GM23338 (cell line): ENCODE measurements at regions not wholly inside any gene's neighbourhood (a gene's known extent, or its start where the extent isn't known, plus 50 kb on each side); places are given as distances from the start of the nearest gene placed in this dataset.

Experiments used
- ATAC-seq: fragments of 200-7000 bp; cut with Tn5 transposase; 3 replicates; pipeline ENCODE4 v1.9.1; 2020
- DNase-seq: peaks from one replicate; pipeline ENCODE4 v3.0.0-alpha.2; 2015; ENCODE audit warnings: low spot score
- H2AFZ ChIP-seq: fragments of 200-600 bp; sonication (generic); 2 replicates; pipeline ENCODE4 v1.8.0; 2016; ENCODE audit warnings: antibody characterized with exemption, mild to moderate bottlenecking, moderate library complexity
- H3F3A ChIP-seq: fragments of 200-600 bp; sonication (generic); replicated peaks from 2 replicates; pipeline ENCODE4 v1.8.0; 2017; ENCODE audit warnings: antibody characterized with exemption, mixed run types, low read depth
- H3K27ac ChIP-seq: fragments of 200-600 bp; sonication (generic); 2 replicates; pipeline ENCODE4 v1.6.1; 2016; ENCODE audit warnings: low read depth
- H3K27me3 ChIP-seq: fragments of 200-600 bp; sonication (generic); 2 replicates; pipeline ENCODE4 v1.8.0; 2016; ENCODE audit warnings: mild to moderate bottlenecking, mixed run types, moderate library complexity; ENCODE audit not compliant: insufficient read depth
- H3K36me3 ChIP-seq: fragments of 200-600 bp; sonication (generic); 2 replicates; pipeline ENCODE4 v1.8.0; 2016; ENCODE audit warnings: mild to moderate bottlenecking; ENCODE audit not compliant: insufficient read depth
- H3K4me1 ChIP-seq: fragments of 200-600 bp; sonication (generic); 2 replicates; pipeline ENCODE4 v1.8.0; 2016; ENCODE audit warnings: mild to moderate bottlenecking, moderate library complexity; ENCODE audit not compliant: insufficient read depth
- H3K4me2 ChIP-seq: fragments of 200-600 bp; sonication (generic); 2 replicates; pipeline ENCODE4 v1.7.1; 2017; ENCODE audit warnings: mixed run types
- H3K4me3 ChIP-seq: fragments of 200-600 bp; sonication (generic); 2 replicates; pipeline ENCODE4 v1.6.1; 2016; ENCODE audit warnings: mixed run types
- H3K79me2 ChIP-seq: fragments of 200-600 bp; sonication (generic); replicated peaks from 2 replicates; pipeline ENCODE4 v1.8.0; 2017; ENCODE audit warnings: mild to moderate bottlenecking; ENCODE audit not compliant: insufficient read depth
- H3K9me2 ChIP-seq: fragments of 200-600 bp; sonication (generic); 2 replicates; pipeline ENCODE4 v1.8.0; 2017; ENCODE audit not compliant: insufficient read depth
- H4K20me1 ChIP-seq: fragments of 200-600 bp; sonication (generic); replicated peaks from 2 replicates; pipeline ENCODE4 v1.8.0; 2017; ENCODE audit warnings: mild to moderate bottlenecking; ENCODE audit not compliant: insufficient read depth
- H3K27ac Mint-ChIP-seq: 2 replicates; pipeline ENCODE4 v1.8.0; 2020; ENCODE audit warnings: inconsistent platforms, mild to moderate bottlenecking, moderate library complexity, mixed read lengths
- H3K27me3 Mint-ChIP-seq: 3 replicates; pipeline ENCODE4 v1.8.0; 2022; ENCODE audit warnings: low read depth, mild to moderate bottlenecking, moderate library complexity, mixed read lengths, inconsistent platforms; ENCODE audit not compliant: insufficient read depth, poor library complexity
- H3K36me3 Mint-ChIP-seq: 3 replicates; pipeline ENCODE4 v1.8.0; 2021; ENCODE audit warnings: low read depth, mild to moderate bottlenecking, inconsistent platforms, moderate library complexity, mixed read lengths
- H3K4me1 Mint-ChIP-seq: 3 replicates; pipeline ENCODE4 v1.8.0; 2020; ENCODE audit warnings: mild to moderate bottlenecking, inconsistent platforms, mixed read lengths
- H3K4me3 Mint-ChIP-seq: 3 replicates; pipeline ENCODE4 v1.8.0; 2021; ENCODE audit warnings: moderate library complexity, mild to moderate bottlenecking, inconsistent platforms, mixed read lengths
- H3K9me3 Mint-ChIP-seq: 3 replicates; pipeline ENCODE4 v1.8.0; 2020; ENCODE audit warnings: moderate library complexity, mild to moderate bottlenecking, inconsistent platforms, mixed read lengths
- CREB1 ChIP-seq: fragments of 250-450 bp; sonication (Bioruptor Pico); IDR thresholded peaks from 2 replicates; pipeline ENCODE4 v1.5.0; 2020; ENCODE audit warnings: low read depth, mild to moderate bottlenecking, moderate library complexity
- EZH2 ChIP-seq: fragments of 200-600 bp; sonication (generic); IDR thresholded peaks from one replicate; pipeline ENCODE4 v1.8.0; 2017; ENCODE audit warnings: antibody characterized with exemption, mild to moderate bottlenecking, low read depth; ENCODE audit not compliant: unreplicated experiment
- EZH2phosphoT487 ChIP-seq: fragments of 200-600 bp; sonication (generic); IDR thresholded peaks from one replicate; pipeline ENCODE4 v1.8.1; 2018; ENCODE audit warnings: antibody characterized with exemption; ENCODE audit not compliant: unreplicated experiment
- JUNB ChIP-seq: IDR thresholded peaks from one replicate; pipeline ENCODE4 v1.6.1; 2016; ENCODE audit warnings: antibody characterized with exemption; ENCODE audit not compliant: unreplicated experiment
- NANOG ChIP-seq: IDR thresholded peaks from 2 replicates; pipeline ENCODE4 v1.6.1; 2016; ENCODE audit warnings: antibody characterized with exemption, borderline replicate concordance
- POLR2AphosphoS5 ChIP-seq: IDR thresholded peaks from 2 replicates; pipeline ENCODE4 v1.6.1; 2016; ENCODE audit warnings: antibody characterized with exemption, low read depth
- REST ChIP-seq: IDR thresholded peaks from one replicate; pipeline ENCODE4 v1.6.1; 2018; ENCODE audit warnings: antibody characterized with exemption; ENCODE audit not compliant: unreplicated experiment
- STAT1 ChIP-seq: IDR thresholded peaks from one replicate; pipeline ENCODE4 v1.6.1; 2016; ENCODE audit warnings: antibody characterized with exemption; ENCODE audit not compliant: unreplicated experiment
- ZNF331 ChIP-seq: fragments of 250-450 bp; sonication (Bioruptor Pico); IDR thresholded peaks from 2 replicates; pipeline ENCODE4 v1.5.0; 2020; ENCODE audit warnings: low read depth, mild to moderate bottlenecking, moderate library complexity
- TF ChIP-seq, protein P1 (sequence below): fragments of 250-450 bp; sonication (Bioruptor Pico); IDR thresholded peaks from 2 replicates; pipeline ENCODE4 v1.5.0; 2020; ENCODE audit warnings: mild to moderate bottlenecking, moderate library complexity
- TF ChIP-seq, protein P2 (sequence below): IDR thresholded peaks from 2 replicates; pipeline ENCODE4 v1.6.1; 2016; ENCODE audit warnings: antibody characterized with exemption

DNA sequence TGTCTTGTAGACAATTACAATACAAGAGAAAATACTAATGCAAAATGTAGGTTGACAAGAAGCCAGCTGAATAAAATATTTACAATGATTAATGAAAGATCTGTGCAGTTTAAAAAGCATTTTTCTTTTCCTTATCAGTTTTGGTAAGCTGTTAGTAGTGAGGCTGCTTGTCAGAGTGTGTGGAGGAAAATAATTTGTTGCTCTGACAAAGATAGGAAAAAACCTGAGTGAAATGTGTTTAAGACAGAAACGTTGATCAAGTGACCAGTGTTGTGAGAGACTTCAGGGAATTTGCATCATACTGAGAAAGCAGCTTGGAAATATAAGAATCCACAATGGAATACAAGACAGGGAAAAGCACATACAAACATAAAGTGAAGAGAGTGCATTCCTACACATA, 360.3 kb upstream of the CDH18 start (continued):
- TF ChIP-seq JUNB: no peak
- TF ChIP-seq ZNF331 (CRISPR knock-in tag): no peak
- TF ChIP-seq EZH2: no peak
- no peak for TF ChIP-seq POLR2AphosphoS5
- no peak for TF ChIP-seq REST
- no peak for TF ChIP-seq CREB1 (CRISPR knock-in tag)

DNA sequence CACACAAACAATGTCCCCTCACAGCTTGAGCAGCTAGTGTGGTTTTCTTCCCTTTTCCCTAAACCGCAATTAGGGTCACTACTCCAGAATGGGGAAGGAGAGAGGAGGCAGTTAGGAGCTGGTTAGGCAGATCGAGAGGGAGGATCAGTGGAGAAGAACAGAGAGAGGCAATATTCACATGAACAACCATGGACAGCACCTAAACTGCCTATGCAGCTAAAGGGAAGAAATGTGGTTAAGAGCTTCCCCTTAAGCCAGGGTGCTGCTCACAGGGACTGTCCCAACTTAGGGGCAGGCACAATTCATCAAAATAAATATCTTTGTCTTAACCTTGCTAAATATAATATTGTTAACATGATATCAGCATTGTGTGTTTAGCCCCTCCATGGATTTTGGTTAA, 359.3 kb upstream of the CDH18 start:
- Histone ChIP-seq H3K79me2 (no peaks in the 10 kb centered on the region), H3K4me2 (no peak overlapping the region), H3K27ac (no peak overlapping the region), H2AFZ (no peak overlapping the region), H3K4me3 (no peak overlapping the region), H4K20me1 (no peaks in the 10 kb centered on the region), H3K4me1 (no peaks in the 10 kb centered on the region), H3K36me3 (peaks cover 6% of the 10 kb centered on the region; the same call in 1 of the 2 replicates), H3F3A (no peaks in the 10 kb centered on the region), H3K9me2 (peaks cover 9% of the 10 kb centered on the region), H3K27me3 (no peaks in the 10 kb centered on the region)
- no peak for ATAC-seq
- H3K4me3 Mint-ChIP-seq: no peak overlapping the region
- no peak overlapping the region for H3K27ac Mint-ChIP-seq
- no peak for TF ChIP-seq NANOG
- TF ChIP-seq, protein P1, sequence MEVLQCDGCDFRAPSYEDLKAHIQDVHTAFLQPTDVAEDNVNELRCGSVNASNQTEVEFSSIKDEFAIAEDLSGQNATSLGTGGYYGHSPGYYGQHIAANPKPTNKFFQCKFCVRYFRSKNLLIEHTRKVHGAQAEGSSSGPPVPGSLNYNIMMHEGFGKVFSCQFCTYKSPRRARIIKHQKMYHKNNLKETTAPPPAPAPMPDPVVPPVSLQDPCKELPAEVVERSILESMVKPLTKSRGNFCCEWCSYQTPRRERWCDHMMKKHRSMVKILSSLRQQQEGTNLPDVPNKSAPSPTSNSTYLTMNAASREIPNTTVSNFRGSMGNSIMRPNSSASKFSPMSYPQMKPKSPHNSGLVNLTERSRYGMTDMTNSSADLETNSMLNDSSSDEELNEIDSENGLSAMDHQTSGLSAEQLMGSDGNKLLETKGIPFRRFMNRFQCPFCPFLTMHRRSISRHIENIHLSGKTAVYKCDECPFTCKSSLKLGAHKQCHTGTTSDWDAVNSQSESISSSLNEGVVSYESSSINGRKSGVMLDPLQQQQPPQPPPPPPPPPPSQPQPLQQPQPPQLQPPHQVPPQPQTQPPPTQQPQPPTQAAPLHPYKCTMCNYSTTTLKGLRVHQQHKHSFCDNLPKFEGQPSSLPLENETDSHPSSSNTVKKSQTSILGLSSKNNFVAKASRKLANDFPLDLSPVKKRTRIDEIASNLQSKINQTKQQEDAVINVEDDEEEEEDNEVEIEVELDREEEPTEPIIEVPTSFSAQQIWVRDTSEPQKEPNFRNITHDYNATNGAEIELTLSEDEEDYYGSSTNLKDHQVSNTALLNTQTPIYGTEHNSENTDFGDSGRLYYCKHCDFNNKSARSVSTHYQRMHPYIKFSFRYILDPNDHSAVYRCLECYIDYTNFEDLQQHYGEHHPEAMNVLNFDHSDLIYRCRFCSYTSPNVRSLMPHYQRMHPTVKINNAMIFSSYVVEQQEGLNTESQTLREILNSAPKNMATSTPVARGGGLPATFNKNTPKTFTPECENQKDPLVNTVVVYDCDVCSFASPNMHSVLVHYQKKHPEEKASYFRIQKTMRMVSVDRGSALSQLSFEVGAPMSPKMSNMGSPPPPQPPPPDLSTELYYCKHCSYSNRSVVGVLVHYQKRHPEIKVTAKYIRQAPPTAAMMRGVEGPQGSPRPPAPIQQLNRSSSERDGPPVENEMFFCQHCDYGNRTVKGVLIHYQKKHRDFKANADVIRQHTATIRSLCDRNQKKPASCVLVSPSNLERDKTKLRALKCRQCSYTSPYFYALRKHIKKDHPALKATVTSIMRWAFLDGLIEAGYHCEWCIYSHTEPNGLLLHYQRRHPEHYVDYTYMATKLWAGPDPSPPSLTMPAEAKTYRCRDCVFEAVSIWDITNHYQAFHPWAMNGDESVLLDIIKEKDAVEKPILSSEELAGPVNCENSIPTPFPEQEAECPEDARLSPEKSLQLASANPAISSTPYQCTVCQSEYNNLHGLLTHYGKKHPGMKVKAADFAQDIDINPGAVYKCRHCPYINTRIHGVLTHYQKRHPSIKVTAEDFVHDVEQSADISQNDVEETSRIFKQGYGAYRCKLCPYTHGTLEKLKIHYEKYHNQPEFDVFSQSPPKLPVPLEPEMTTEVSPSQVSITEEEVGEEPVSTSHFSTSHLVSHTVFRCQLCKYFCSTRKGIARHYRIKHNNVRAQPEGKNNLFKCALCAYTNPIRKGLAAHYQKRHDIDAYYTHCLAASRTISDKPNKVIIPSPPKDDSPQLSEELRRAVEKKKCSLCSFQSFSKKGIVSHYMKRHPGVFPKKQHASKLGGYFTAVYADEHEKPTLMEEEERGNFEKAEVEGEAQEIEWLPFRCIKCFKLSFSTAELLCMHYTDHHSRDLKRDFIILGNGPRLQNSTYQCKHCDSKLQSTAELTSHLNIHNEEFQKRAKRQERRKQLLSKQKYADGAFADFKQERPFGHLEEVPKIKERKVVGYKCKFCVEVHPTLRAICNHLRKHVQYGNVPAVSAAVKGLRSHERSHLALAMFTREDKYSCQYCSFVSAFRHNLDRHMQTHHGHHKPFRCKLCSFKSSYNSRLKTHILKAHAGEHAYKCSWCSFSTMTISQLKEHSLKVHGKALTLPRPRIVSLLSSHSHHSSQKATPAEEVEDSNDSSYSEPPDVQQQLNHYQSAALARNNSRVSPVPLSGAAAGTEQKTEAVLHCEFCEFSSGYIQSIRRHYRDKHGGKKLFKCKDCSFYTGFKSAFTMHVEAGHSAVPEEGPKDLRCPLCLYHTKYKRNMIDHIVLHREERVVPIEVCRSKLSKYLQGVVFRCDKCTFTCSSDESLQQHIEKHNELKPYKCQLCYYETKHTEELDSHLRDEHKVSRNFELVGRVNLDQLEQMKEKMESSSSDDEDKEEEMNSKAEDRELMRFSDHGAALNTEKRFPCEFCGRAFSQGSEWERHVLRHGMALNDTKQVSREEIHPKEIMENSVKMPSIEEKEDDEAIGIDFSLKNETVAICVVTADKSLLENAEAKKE: no peak
- TF ChIP-seq, protein P2, sequence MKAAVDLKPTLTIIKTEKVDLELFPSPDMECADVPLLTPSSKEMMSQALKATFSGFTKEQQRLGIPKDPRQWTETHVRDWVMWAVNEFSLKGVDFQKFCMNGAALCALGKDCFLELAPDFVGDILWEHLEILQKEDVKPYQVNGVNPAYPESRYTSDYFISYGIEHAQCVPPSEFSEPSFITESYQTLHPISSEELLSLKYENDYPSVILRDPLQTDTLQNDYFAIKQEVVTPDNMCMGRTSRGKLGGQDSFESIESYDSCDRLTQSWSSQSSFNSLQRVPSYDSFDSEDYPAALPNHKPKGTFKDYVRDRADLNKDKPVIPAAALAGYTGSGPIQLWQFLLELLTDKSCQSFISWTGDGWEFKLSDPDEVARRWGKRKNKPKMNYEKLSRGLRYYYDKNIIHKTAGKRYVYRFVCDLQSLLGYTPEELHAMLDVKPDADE: no peak
- TF ChIP-seq STAT1: no peak
- no peak for TF ChIP-seq EZH2
- TF ChIP-seq CREB1 (CRISPR knock-in tag): no peak
- no peak for TF ChIP-seq EZH2phosphoT487
- TF ChIP-seq REST: no peak
- H3K27me3 Mint-ChIP-seq: no peaks in the 10 kb centered on the region
- peaks cover 7% of the 10 kb centered on the region; the same call in 2 of the 3 replicates for H3K36me3 Mint-ChIP-seq
- H3K9me3 Mint-ChIP-seq: peaks cover 16% of the 10 kb centered on the region
- DNase-seq: no peak
- H3K4me1 Mint-ChIP-seq: no peaks in the 10 kb centered on the region
